Right lobe of liver (tissue), 6 donors: ENCODE measurements at regions not wholly inside any gene's neighbourhood (a gene's known extent, or its start where the extent isn't known, plus 50 kb on each side); places are given as distances from the start of the nearest gene placed in this dataset.

Experiments used
- ATAC-seq, 4 donors: fragments of 200-7000 bp; cut with Tn5 transposase; one replicate each; pipeline ENCODE4 v1.9.1; 2020; ENCODE audit warnings: mild to moderate bottlenecking in 4 of 4, moderate library complexity in 4 of 4
- DNase-seq, 3 donors: peaks; one replicate each; pipeline ENCODE4 v3.0.0-alpha.2; 2020
- H3K27ac ChIP-seq, 3 donors: fragments of 200-600 bp; one replicate each; pipeline ENCODE4 v1.8.0; 2022
- H3K27me3 ChIP-seq, 2 donors: fragments of 200-600 bp; one replicate each; pipeline ENCODE4 v1.8.0; 2022
- H3K36me3 ChIP-seq, 4 donors: fragments of 200-600 bp; sonication (generic) in 1 of 4; one replicate each; pipeline versions ENCODE4 v1.5.1 to v1.8.0; 2017 to 2022; ENCODE audit warnings: control low read depth in 1 of 4
- H3K4me1 ChIP-seq, 4 donors: fragments of 200-600 bp; sonication (generic) in 1 of 4; one replicate each; pipeline versions ENCODE4 v1.5.1 to v1.8.0; 2017 to 2022; ENCODE audit warnings: control low read depth in 1 of 4
- H3K4me3 ChIP-seq, 3 donors: fragments of 200-600 bp; one replicate each; pipeline ENCODE4 v1.8.0; 2022
- H3K9me3 ChIP-seq, 4 donors: fragments of 200-600 bp; sonication (generic) in 1 of 4; one replicate each; pipeline versions ENCODE4 v1.5.1 to v1.8.0; 2017 to 2022; ENCODE audit warnings: control low read depth in 1 of 4
- POLR2A ChIP-seq: fragments of 450-650 bp; IDR thresholded peaks from one replicate; pipeline ENCODE4 v1.6.1; 2017; ENCODE audit warnings: antibody characterized with exemption, mild to moderate bottlenecking
- whole genome bisulfite sequencing: methylation state at CpG from one replicate; pipeline ENCODE4 v1.1.6; 2018; ENCODE audit warnings: low coverage, low lambda C conversion rate; ENCODE audit not compliant: insufficient coverage; ENCODE audit errors: missing lambda C conversion rate; 5-methylcytosine and 5-hydroxymethylcytosine counted together
- intact Hi-C, 2 donors: fragments of 100-400 bp; cut with DNase I; formaldehyde crosslinking; loops; one replicate each; pipeline versions ENCODE4 v1.11.2 to v1.14.1; 2022
- TF ChIP-seq, protein P1 (sequence below), 4 donors: fragments of 200-600 bp in 3 of 4; fragments of 450-650 bp in 1 of 4; IDR thresholded peaks; one replicate each; pipeline versions ENCODE4 v1.5.1 to v1.8.0; 2016 to 2022; ENCODE audit warnings: antibody characterized with exemption in 4 of 4, mild to moderate bottlenecking in 2 of 4
- donor health status: DM: no; HTN: yes; CAD: no.
- donor health status: DM: no; HTN: no; CAD: no.
- donor health status: DM: no; HTN: no; CAD: no.
- donor health status: DM: no; HTN: yes; CAD: no.
- donor health status: DM: no; HTN: yes; CAD: no.

DNA sequence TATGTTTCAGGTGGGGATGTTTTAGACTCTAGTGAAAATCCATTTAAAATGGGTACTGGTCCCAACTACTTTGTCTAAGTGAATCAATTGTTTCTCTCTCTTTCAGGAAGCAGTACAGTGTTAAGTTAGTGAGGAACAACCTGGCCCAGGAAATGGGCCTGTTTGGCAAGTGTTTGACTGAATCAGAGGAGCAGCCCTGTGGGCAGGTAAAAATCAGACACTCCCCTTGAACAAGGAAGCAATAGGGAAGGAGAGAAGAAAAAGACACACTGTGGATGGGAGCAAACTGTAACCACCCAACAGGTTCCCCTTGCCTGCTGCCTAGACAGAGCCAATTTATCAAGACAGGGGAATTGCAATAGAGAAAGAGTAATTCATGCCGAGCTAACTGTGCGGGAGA, 245.7 kb downstream of the C11orf87 start:
- Histone ChIP-seq H3K36me3 (no peaks in the 10 kb centered on the region), H3K4me3 (no peak overlapping the region), H3K9me3 (no peaks in the 10 kb centered on the region), H3K27me3 (no peaks in the 10 kb centered on the region), H3K27ac (no peak overlapping the region), H3K4me1 (no peaks in the 10 kb centered on the region)
- WGBS = 83% methylated on average over 2 of the region's 2 CpGs
- no peak for DNase-seq
- no peak for ATAC-seq
- TF ChIP-seq, protein P1, sequence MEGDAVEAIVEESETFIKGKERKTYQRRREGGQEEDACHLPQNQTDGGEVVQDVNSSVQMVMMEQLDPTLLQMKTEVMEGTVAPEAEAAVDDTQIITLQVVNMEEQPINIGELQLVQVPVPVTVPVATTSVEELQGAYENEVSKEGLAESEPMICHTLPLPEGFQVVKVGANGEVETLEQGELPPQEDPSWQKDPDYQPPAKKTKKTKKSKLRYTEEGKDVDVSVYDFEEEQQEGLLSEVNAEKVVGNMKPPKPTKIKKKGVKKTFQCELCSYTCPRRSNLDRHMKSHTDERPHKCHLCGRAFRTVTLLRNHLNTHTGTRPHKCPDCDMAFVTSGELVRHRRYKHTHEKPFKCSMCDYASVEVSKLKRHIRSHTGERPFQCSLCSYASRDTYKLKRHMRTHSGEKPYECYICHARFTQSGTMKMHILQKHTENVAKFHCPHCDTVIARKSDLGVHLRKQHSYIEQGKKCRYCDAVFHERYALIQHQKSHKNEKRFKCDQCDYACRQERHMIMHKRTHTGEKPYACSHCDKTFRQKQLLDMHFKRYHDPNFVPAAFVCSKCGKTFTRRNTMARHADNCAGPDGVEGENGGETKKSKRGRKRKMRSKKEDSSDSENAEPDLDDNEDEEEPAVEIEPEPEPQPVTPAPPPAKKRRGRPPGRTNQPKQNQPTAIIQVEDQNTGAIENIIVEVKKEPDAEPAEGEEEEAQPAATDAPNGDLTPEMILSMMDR (IDR thresholded peaks at IDR 0.05) = no peak
- TF ChIP-seq POLR2A = no peak
- intact Hi-C loops = no loop called here

DNA sequence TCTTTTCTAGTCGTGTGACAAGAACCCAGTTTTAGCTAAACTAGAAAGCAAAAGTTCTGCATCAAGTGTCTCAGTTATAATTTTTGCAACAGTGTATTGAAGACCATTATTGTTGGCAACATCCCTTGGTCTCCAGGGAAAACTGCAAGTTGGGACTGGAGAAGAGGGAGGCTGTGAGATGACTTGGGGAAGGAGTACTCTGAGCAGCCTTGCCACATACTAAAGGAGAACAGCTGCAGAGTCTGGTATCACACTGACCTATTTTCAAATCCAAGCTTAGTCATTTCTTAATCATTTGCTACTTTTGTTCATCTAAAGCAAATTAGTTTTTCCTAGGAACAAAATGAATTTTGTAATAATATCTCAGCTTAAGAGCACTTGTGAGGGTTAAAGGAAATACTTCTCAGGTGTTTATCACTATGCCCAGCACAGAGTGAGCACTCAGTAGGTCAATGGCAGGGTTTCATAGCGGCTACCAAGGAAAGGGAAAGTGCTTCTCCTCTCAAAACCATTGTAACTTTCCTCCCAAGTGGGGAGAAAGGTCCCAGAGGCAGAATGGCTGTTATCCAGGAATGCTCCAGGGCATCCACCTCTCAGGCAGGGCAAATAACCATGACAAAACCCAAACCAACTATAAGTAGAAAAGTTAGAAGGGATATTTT, 247.1 kb downstream of the C11orf87 start:
- no peaks in the 10 kb centered on the region for H3K36me3 ChIP-seq
- intact Hi-C loops = no loop called here
- H3K4me3 ChIP-seq = no peak overlapping the region
- ATAC-seq (no peak), DNase-seq (no peak)
- H3K4me1 ChIP-seq = no peaks in the 10 kb centered on the region
- H3K27ac ChIP-seq = no peak overlapping the region
- H3K9me3 ChIP-seq = no peaks in the 10 kb centered on the region
- no peak for TF ChIP-seq POLR2A
- TF ChIP-seq, protein P1 (IDR thresholded peaks at IDR 0.05) = no peak
- H3K27me3 ChIP-seq = no peaks in the 10 kb centered on the region
- whole genome bisulfite sequencing = 19% methylated on average over 2 of the region's 2 CpGs

DNA sequence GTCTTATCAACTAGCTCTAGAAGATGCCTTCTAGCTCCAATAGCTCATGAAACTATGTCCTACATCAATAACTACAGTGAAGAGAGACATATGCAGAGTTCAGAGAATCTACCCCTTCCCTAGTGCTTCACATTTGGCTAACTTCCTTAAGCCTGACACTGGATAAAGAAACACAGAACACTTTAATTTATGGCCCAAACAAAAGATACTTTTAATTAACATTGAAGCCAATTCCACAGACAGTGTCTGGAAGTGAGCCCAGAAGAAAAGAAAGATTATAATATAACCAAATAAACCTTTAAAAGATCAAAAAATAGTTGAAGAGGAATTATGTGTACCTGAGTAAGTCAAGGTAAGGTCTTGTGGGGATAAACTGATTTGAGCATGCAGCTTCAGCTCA, 255.2 kb downstream of the C11orf87 start:
- Histone ChIP-seq H3K27ac (no peak overlapping the region), H3K4me1 (no peaks in the 10 kb centered on the region), H3K4me3 (no peak overlapping the region), H3K36me3 (no peaks in the 10 kb centered on the region), H3K9me3 (no peaks in the 10 kb centered on the region), H3K27me3 (no peaks in the 10 kb centered on the region)
- DNase-seq (no peak), ATAC-seq (no peak)
- intact Hi-C loops = no loop called here
- TF ChIP-seq POLR2A = no peak
- TF ChIP-seq, protein P1 (IDR thresholded peaks at IDR 0.05) = no peak

DNA sequence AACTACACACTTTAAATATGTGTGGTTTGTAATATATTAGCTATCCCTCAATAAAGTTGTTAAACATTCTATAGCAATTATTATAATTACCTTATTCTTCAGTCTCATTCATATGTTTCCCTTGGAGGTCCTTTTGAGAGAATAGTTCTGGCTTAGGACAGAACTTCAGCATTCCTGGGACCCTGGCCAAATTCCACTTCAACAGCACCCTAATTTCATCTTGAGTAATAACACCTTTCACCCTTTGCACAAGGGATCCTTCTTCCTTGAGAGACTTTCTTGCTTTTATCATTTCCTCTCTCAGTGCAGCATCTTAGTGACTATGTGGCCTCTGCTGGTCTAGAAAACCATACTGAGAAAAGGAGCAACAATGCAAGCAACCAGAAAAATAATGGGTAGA, 255.9 kb downstream of the C11orf87 start:
- intact Hi-C loops = no loop called here

More for the DNA sequence above, 255.9 kb downstream of the C11orf87 start:
- H3K27me3 ChIP-seq = no peaks in the 10 kb centered on the region
- H3K36me3 ChIP-seq = no peaks in the 10 kb centered on the region
- TF ChIP-seq, protein P1 (IDR thresholded peaks at IDR 0.05) = no peak
- no peak for TF ChIP-seq POLR2A
- no peak for ATAC-seq
- no peaks in the 10 kb centered on the region for H3K9me3 ChIP-seq
- H3K4me3 ChIP-seq = no peak overlapping the region
- H3K4me1 ChIP-seq = no peaks in the 10 kb centered on the region
- no peak overlapping the region for H3K27ac ChIP-seq
- DNase-seq = no peak
